OCI-M2 (cell line): ENCODE measurements at regions not wholly inside any gene's neighbourhood (a gene's known extent, or its start where the extent isn't known, plus 50 kb on each side); places are given as distances from the start of the nearest gene placed in this dataset.
"Not testable (repeated sequence)": the region's sequence is repeated elsewhere in the genome, so short reads cannot be mapped to it uniquely, and the experiment has no call there.

ENCODE experiments used
- DNase-seq: peaks from one replicate; lab custom pipeline; 2025; ENCODE audit not compliant: unreplicated experiment; lab: John Stamatoyannopoulos, UW

- DNase-seq: no peak
Observed at GRCh38 chr6:131490441-131490840, 82.6 kb upstream of the ARG1 start.

- no peak for DNase-seq
Observed at GRCh38 chr6:131492932-131493573, 80.0 kb upstream of the ARG1 start.

GRCh38 chr6:131504387-131504786 is 68.6 kb upstream of the ARG1 start:
- DNase-seq: not testable (repeated sequence)

GRCh38 chr6:131510094-131510493 is 62.9 kb upstream of the ARG1 start:
- DNase-seq: no peak

DNA sequence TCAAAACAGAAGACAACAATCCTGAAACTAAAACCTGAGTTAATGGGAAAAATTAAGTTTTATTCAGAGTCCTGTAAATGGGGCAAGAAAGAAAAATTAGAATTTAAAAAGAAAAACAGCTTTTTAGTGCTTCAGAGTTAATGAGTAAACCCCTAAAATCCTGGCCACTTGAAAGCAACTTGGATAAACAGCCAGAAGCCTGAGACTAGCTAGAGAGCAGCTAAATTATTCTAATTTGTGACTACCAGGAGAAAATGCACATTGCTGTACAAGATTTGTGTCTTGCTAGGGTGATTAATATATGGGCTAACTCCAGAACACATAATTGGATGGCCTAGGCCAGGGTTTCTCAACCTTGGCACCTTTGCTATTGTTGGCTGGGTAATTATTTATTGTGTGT is 62.4 kb upstream of the ARG1 start:
- no peak for DNase-seq

- no peak for DNase-seq
Observed at GRCh38 chr6:131519670-131520436, 53.2 kb upstream of the ARG1 start.
